Lung (tissue), 11 donors: ENCODE measurements at regions not wholly inside any gene's neighbourhood (a gene's known extent, or its start where the extent isn't known, plus 50 kb on each side); places are given as distances from the start of the nearest gene placed in this dataset.
"Not testable (repeated sequence)": the region's sequence is repeated elsewhere in the genome, so short reads cannot be mapped to it uniquely, and the experiment has no call there.

Experiments used
- ATAC-seq: fragments of 200-7000 bp; cut with Tn5 transposase; one replicate; pipeline ENCODE4 v1.9.1; 2020; ENCODE audit warnings: moderate number of reproducible peaks; ENCODE audit not compliant: insufficient read depth, low FRiP score
- DNase-seq, 3 donors: peaks; one replicate each; pipeline ENCODE4 v3.0.0-alpha.2; 2013 to 2017
- H3K27ac ChIP-seq, 2 donors: one replicate each; pipeline ENCODE4 v1.5.1; 2013; ENCODE audit warnings: mild to moderate bottlenecking in 2 of 2, moderate library complexity in 2 of 2, control low read depth in 1 of 2, inconsistent platforms in 1 of 2, low read depth in 1 of 2, low read length in 1 of 2
- H3K27me3 ChIP-seq, 3 donors: one replicate each; pipeline ENCODE4 v1.5.1; 2013; ENCODE audit warnings: low read length in 2 of 3; ENCODE audit not compliant: control insufficient read depth in 3 of 3, insufficient read depth in 3 of 3
- H3K36me3 ChIP-seq, 4 donors: one replicate each; pipeline ENCODE4 v1.5.1; 2013; ENCODE audit warnings: low read length in 4 of 4, mild to moderate bottlenecking in 1 of 4, moderate library complexity in 1 of 4; ENCODE audit not compliant: control insufficient read depth in 4 of 4, insufficient read depth in 4 of 4
- H3K4me1 ChIP-seq, 5 donors: one replicate each; pipeline ENCODE4 v1.5.1; 2013; ENCODE audit warnings: low read length in 5 of 5, mild to moderate bottlenecking in 2 of 5, moderate library complexity in 1 of 5; ENCODE audit not compliant: control insufficient read depth in 5 of 5, insufficient read depth in 5 of 5
- H3K4me3 ChIP-seq: one replicate; pipeline ENCODE4 v1.5.1; 2013; ENCODE audit warnings: mild to moderate bottlenecking, control low read depth, moderate library complexity
- H3K9ac ChIP-seq, 2 donors: one replicate each; pipeline ENCODE4 v1.5.1; 2013; ENCODE audit warnings: low read length in 2 of 2, control low read depth in 1 of 2; ENCODE audit not compliant: insufficient read depth in 1 of 2
- H3K9me3 ChIP-seq, 4 donors: one replicate each; pipeline ENCODE4 v1.5.1; 2013; ENCODE audit warnings: low read length in 3 of 4, mild to moderate bottlenecking in 1 of 4, moderate library complexity in 1 of 4; ENCODE audit not compliant: control insufficient read depth in 4 of 4, insufficient read depth in 3 of 4
- WGBS, 2 donors: extraction: QIAGEN DNeasy Blood & Tissue Kit; methylation state at CpG; one replicate each; pipeline ENCODE4 v1.1.7; 2013; 5-methylcytosine and 5-hydroxymethylcytosine counted together
- TF ChIP-seq, protein P1 (sequence below): IDR thresholded peaks from 2 replicates; pipeline ENCODE4 v1.5.1; 2012; ENCODE audit warnings: mild to moderate bottlenecking; ENCODE audit errors: control extremely low read depth, extremely low read depth
- donor health status: control.
- donor health status: control.
- donor health status: Bipolar disorder and iron deficiency.
- donor health status: healthy.
- donor health status: DM: yes; HTN: yes; CAD: no.

DNA sequence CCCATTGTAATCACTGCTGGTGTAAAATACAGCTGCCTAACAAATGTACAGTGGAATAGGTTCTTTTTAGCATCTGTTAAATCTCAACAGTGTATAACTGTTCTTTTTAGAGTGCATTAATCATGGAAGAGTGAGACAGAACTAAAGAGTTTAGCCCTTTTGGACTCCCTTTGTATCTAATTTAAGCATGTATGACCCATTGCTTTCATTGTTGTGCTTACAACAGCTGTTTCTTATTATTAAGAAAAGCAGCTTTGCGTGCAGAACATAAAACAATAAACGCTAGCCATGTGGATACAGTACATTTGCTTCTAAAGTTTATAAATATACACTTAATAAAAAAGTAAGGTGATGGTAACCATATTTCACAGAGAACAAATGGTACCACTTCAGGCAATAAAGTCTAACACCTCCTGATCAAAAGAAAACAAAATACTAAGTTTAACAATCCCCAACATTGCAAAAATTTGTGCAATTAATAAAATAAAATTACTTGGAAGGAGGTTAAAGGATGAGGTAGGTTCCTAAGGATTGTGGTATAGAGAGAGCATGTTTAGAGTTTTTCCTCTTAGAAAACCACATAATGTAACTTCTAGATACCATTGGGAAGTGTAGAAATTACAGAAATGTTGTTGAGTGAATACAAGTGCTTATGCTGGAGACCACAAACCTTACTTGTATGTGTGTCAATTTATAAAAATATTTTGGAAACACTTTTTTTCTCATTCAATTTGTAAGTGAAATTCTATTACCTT, 448.7 kb downstream of the SLC6A15 start:
- no peak for ATAC-seq
- TF ChIP-seq, protein P1, sequence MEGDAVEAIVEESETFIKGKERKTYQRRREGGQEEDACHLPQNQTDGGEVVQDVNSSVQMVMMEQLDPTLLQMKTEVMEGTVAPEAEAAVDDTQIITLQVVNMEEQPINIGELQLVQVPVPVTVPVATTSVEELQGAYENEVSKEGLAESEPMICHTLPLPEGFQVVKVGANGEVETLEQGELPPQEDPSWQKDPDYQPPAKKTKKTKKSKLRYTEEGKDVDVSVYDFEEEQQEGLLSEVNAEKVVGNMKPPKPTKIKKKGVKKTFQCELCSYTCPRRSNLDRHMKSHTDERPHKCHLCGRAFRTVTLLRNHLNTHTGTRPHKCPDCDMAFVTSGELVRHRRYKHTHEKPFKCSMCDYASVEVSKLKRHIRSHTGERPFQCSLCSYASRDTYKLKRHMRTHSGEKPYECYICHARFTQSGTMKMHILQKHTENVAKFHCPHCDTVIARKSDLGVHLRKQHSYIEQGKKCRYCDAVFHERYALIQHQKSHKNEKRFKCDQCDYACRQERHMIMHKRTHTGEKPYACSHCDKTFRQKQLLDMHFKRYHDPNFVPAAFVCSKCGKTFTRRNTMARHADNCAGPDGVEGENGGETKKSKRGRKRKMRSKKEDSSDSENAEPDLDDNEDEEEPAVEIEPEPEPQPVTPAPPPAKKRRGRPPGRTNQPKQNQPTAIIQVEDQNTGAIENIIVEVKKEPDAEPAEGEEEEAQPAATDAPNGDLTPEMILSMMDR, result no peak
- no peak overlapping the region for H3K9ac ChIP-seq

GRCh38 chr12:84455598-84455997, 457.0 kb downstream of the SLC6A15 start:
- H3K36me3 ChIP-seq, result no peaks in the 10 kb centered on the region
- no peak overlapping the region for H3K27ac ChIP-seq
- ATAC-seq, result no peak
- H3K9ac ChIP-seq, result no peak overlapping the region
- H3K27me3 ChIP-seq, result no peaks in the 10 kb centered on the region
- TF ChIP-seq, protein P1, result no peak
- no peaks in the 10 kb centered on the region for H3K4me1 ChIP-seq
- DNase-seq, result peak in 2 of 3 donors; percentile 7 to 13
- H3K4me3 ChIP-seq, result no peak overlapping the region
- 59 to 77% methylated on average over 2 of the region's 2 CpGs for whole genome bisulfite sequencing, 2 donors
- no peaks in the 10 kb centered on the region for H3K9me3 ChIP-seq

More for the DNA sequence above, 448.7 kb downstream of the SLC6A15 start:
- no peak overlapping the region for H3K27ac ChIP-seq
- peaks cover 0 to 4% (median 0%) of the 10 kb centered on the region in 5 donors for H3K4me1 ChIP-seq
- WGBS, 2 donors, result 59 to 73% methylated on average over 2 of the region's 2 CpGs
- DNase-seq, result peak in 2 of 3 donors; percentile 50 to 61
- H3K9me3 ChIP-seq, result peaks cover 0 to 2% (median 0%) of the 10 kb centered on the region in 4 donors
- H3K27me3 ChIP-seq, result no peaks in the 10 kb centered on the region
- H3K4me3 ChIP-seq, result no peak overlapping the region
- H3K36me3 ChIP-seq, result no peaks in the 10 kb centered on the region

DNA sequence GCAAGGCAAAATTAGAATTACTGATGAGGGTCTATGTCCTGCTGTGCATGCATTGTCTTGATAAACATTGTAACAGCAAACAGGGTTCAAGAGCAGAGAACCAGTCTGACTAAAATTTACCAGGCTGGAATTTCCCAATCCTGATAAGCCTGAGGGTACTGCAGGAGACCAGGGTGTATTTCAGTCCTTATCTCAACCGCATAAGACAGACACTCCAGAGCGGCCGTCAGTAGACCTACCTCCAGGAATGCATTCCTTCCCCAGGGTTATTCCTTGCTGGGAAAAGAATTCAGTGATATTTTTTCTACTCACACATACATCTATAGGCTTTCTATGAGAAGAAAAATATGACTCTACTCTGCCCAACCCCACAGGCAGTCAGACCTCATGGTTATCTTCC, 466.1 kb downstream of the SLC6A15 start:
- H3K4me1 ChIP-seq, result not testable (repeated sequence)

DNA sequence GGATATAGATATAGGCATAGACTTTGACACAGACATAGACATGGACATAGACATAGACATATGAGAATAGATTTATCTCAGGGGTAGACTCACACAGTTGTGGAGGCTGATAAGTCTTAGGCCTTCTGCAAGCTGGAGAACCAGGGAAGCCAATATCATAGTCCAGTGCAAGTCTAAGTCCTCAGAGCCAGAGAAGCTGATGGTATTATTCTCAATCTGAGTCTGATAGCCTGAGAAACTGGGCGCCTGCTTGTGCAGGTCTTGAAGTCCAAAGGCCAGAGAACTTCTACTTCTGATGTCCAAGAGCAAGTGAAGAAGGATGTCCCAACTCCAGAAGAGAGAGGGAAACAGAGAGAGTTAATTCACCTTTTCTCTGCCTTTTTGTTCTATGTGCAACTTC, 476.5 kb downstream of the SLC6A15 start:
- TF ChIP-seq, protein P1, result no peak
- H3K4me1 ChIP-seq, result no peaks in the 10 kb centered on the region
- no peak overlapping the region for H3K27ac ChIP-seq
- H3K4me3 ChIP-seq, result no peak overlapping the region
- DNase-seq, result no peak
- no peak overlapping the region for H3K9ac ChIP-seq
- H3K9me3 ChIP-seq, result no peaks in the 10 kb centered on the region
- 45 to 70% methylated on average over 1 of the region's 1 CpG for whole genome bisulfite sequencing, 2 donors
- no peak for ATAC-seq
- no peaks in the 10 kb centered on the region for H3K36me3 ChIP-seq
- no peaks in the 10 kb centered on the region for H3K27me3 ChIP-seq

More for the DNA sequence above, 466.1 kb downstream of the SLC6A15 start:
- not testable (repeated sequence) for H3K4me3 ChIP-seq, H3K27me3 ChIP-seq, ATAC-seq, H3K9ac ChIP-seq, DNase-seq, H3K9me3 ChIP-seq, H3K36me3 ChIP-seq, H3K27ac ChIP-seq
- 86 to 92% methylated on average over 3 of the region's 3 CpGs for WGBS, 2 donors
